Breast epithelium (tissue), 3 donors: ENCODE measurements at regions not wholly inside any gene's neighbourhood (a gene's known extent, or its start where the extent isn't known, plus 50 kb on each side); places are given as distances from the start of the nearest gene placed in this dataset.

ENCODE experiments used
- CTCF ChIP-seq, 3 donors: fragments of 450-650 bp; IDR thresholded peaks; one replicate each; pipeline ENCODE4 v1.5.1; 2016 to 2017; ENCODE audit warnings: antibody characterized with exemption in 3 of 3, mild to moderate bottlenecking in 3 of 3, moderate library complexity in 3 of 3
- POLR2AphosphoS5 ChIP-seq, 3 donors: sonication (generic); formaldehyde crosslinking; IDR thresholded peaks; one replicate each; pipeline ENCODE4 v1.6.1; 2017; ENCODE audit warnings: antibody characterized with exemption in 3 of 3

DNA sequence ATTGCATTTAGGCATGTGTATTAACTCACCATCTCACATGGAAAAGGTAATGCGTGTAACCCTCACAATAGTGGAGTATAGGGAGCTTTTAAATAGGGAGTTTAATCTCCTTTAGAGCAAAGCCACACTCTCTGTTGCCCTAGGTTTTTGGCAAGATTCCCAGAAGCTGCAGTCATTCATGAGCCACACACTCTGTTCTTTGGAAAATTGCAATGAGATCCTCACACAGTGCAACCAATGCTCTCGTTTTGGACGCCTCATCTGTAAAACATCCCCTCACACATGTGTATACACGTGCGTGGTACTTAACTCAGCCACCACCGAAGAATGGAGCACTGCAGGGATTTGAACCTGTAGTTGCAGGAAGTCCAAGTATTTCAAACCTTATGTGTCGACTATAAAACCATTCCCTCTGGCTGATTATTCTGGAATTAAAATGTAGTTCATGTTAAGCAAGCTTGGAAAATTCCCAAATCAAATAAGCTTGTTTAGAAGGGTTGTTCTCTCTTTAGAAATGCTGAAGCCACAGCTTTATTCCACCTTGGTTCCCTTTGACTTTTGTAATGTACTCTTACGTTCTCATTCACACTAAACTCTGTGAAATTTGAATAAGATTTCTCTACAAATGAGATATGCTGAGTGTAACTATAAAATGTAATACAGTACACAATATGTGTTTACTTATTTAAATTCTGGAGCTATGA is 489.8 kb upstream of the MANEA start:
- TF ChIP-seq POLR2AphosphoS5 (IDR thresholded peaks at IDR 0.05) (no peak), CTCF (IDR thresholded peaks at IDR 0.05) (no peak)
